NCI-H187 treated with DMSO at 0.1 percent for 48 hours (cell line): ENCODE measurements at regions not wholly inside any gene's neighbourhood (a gene's known extent, or its start where the extent isn't known, plus 50 kb on each side); places are given as distances from the start of the nearest gene placed in this dataset.

Source experiments
- DNase-seq: peaks from one replicate; lab custom pipeline; 2025; lab: John Stamatoyannopoulos, UW

DNA sequence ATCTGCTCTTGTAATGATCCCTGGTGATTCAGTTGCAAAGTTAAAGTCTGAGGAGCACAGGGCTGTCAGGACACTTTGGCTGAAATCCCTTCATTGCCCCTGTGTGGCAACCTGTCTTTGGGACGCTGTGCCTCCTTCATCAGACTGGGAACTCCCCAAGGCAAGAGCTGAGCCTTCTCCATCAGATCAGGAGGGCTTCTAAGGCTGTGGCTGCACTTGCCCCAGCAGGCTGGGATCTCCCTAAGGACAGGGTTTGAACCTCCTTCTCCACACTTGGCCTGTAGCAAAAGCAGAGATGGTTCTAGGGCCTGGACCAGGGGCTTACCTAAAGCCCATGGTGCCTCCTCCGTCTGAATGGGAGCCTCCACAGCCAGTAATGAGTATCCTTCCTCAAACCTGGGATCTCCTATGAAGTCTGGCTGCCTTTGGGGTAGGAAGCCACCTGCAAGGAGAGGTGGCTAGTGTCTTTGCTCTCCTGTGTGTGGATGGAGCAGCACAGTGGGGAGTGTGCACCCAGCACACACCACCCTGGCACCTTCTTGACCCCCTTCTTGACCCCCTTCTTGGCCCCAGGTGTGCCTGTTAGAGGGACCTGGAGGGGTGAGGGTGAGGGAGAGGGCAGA, 79.0 kb upstream of the NKD1 start:
- DNase-seq: no peak

DNA sequence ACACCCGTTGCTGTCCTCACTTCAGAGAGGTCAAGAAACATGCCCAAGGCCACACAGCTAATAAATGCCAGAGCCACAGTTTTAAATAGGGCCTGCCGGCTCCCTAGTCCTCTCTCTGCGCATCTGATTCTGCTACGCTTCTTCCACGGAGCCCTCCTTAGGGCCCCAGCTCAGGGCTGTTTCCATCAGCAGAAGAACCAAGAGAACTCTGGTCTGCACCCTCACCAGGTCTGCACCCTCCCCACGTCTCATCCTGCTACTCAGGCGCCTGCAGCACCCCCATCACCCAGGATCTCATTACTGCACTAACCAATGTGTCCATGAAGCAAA, 79.5 kb upstream of the NKD1 start:
- DNase-seq: no peak

DNA sequence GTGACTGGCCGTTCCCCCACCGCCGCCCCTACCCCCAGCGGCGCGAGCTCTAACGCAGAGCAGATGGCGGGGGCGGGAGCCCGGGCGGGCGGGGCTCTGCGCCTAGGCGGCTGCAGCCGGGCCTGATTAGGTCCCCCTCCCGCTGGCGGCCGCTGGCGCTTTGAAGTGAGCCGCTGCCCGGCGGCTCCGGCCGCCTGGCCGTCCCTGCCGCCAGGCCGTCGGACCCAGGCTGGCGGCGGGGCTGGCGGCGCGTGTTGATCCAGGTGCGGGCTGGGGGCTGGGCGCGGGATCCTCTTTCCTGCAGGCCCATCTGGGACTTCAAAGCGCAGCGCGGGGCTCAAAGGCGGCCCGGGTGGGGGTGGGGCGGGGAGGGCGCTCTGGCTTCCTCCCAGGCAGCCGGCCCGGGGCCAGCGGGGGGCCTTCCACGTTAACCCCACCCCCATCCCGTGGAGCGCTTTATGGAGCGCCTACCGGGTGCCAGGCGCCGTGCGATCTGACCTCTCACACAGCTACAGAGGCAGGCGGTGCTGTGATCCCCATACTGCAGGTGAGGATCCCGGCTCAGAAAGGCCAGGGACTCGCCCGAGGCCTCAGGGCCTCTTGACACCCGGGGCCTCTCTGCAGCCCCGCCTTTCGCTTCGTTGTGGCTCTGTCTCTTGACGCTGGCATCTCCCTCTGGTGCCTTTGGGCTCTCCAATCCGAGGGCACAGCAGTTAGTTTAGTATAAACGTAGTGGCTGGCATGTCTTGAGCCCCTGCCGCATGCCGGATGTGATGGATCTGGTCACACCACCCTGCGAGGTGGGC, 80.0 kb upstream of the NKD1 start:
- no peak for DNase-seq

DNA sequence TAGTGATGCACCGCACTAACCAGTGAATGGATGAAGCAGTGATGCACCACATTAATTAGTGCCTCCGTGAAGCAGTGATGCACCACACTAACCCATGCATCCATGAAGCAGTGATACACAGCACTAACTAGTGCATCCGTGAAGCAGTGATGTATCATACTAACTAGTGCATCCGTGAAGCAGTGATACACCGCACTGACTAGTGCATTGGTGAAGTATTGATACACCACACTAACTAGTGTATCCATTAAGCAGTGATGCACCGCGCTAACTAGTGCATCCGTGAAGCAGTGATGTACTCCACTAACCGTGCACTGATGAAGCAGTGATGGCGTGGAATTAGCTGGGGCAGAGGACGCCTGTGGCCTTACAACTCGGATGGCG, 80.6 kb upstream of the NKD1 start:
- no peak for DNase-seq

DNA sequence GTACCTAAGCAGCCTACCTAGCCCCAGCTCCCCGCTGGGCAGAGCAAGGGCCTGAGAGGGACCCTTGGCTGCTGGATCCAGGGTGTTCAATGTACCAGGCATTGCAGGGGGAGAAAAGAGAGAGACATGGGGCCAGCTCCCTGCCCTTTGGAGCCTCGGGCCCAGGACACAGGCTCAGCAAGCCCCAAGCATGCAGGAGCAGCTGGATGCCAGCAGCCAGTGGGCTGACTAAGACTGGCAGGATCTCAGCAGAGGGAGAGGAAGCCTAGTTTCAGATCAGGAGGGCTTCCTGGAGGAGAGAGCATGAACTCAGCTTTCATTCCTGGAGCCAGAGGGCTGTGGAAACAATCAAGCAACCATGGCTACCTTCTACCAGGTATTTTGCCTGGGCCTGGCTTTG, 82.0 kb upstream of the NKD1 start:
- no peak for DNase-seq

- no peak for DNase-seq
These were observed 83.6 kb upstream of the NKD1 start for GRCh38 chr16:50464325-50465290.

GRCh38 chr16:50463581-50464324, 84.4 kb upstream of the NKD1 start:
- no peak for DNase-seq

GRCh38 chr16:50462793-50463507, 85.2 kb upstream of the NKD1 start:
- no peak for DNase-seq

DNA sequence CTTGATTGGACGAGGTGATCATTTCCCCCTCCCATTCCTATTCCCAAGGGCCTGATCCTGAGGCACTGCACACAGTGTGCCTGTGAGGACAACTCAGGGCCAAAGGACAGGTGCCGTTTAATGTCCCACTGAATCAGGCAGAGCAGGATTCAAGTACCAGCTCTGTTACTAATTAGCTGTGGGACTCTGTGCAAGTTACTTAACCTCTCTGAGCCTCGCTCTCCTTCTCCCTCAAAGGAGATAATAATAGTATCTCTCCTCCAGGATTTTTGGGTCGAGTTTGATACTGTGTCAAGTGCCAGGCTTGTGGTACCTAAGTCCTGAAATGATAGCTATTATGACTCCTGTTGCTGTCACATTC, 86.8 kb upstream of the NKD1 start:
- no peak for DNase-seq

GRCh38 chr16:50460538-50461399, 87.4 kb upstream of the NKD1 start:
- no peak for DNase-seq

GRCh38 chr16:50459496-50460080, 88.6 kb upstream of the NKD1 start:
- DNase-seq: no peak

DNA sequence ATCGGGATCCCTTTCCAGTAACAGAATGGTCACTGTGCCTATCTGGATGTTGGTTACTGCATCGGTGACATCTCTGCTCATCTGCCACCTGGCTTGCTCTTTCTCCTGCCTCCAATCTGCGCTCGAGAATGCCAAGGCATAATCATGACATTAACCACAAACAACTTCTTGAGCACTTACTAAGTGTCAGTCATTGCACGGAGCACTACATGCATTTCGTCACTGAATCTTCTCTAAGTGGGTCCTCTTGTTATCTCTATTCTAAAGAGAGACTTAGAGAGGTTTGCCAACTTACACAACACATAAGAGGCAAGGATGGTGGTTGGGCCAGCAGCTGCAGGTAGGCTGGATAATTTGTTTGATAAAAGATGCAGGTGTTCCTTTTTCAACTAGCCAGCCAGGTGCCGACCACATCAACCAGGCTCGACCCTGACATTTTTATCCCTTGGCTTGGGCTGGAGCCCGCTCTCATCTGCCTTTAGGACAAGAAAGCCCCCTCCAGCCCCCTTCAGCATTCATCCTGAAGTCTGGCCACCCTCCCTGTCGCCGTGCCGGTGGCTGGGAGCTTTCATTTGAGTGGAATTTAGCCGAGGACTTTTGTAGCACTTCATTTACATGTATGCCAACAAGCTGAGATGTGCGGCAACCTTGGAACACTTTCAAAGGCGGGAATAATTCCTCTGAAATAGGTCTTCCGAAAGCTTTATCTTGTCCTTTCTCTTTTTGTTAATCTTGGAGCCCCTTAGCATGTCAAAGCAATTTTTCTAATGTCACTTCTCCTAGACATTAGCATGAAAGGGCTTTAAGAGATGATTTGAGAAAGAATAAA, 89.3 kb upstream of the NKD1 start:
- peak; percentile 55 for DNase-seq

DNA sequence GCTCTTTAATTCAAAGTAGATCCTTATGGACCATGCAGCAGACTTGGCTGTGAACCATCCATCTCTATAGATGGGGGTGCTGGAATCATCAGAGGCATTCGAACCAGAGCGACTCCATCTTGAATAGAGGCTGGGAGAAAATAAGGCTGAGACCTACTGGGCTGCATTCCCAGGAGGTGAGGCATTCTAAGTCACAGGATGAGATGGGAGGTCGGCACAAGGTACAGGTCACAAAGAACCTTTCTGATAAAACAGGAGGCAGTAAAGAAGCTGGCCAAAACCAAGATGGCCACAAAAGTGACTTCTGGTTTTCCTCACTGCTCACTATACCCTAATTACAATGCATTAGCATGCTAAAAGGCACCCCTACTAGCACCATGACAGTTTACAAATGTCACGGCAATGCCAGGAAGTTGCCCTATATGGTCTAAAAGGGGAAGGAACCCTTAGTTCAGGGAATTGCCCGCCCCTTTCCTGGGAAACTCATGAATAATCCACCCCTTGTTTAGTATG, 89.2 kb upstream of the BRD7 start:
- no peak for DNase-seq

- DNase-seq: no peak
These were observed 88.6 kb upstream of the BRD7 start for GRCh38 chr16:50457423-50457822.

- no peak for DNase-seq
These were observed 86.6 kb upstream of the BRD7 start for GRCh38 chr16:50455288-50455845.

GRCh38 chr16:50453446-50453845, 84.7 kb upstream of the BRD7 start:
- no peak for DNase-seq

DNA sequence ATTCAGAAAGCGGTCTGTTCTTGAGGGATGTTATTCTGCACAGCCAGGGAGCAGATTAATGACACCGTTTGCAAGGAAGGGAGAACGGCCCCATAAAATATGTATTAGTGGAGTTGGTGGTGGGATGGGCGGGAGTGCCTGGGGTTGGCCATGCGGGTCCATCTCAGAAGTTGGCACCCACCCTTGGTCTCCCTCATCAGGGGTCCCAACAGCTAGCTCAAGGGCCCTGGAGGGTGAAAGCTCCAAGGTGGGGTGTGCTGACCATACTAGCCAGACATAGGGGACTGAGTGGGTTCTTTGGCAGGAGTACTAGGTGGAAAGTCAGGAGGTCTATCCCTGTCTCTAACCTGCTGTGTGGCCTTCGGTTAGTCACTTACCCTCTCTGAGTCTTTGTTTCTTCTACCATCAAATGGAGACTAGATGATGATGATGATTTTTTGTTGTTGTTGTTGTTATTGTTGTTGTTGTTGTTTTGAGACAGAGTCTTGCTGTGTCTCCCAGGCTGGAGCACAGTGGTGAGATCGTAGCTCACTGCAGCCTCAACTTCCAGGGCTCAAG, 83.2 kb upstream of the BRD7 start:
- no peak for DNase-seq

GRCh38 chr16:50450957-50451356, 82.2 kb upstream of the BRD7 start:
- DNase-seq: no peak
